Epithelial cell of proximal tubule (primary cell): ENCODE measurements at regions not wholly inside any gene's neighbourhood (a gene's known extent, or its start where the extent isn't known, plus 50 kb on each side); places are given as distances from the start of the nearest gene placed in this dataset.

Experiments
- DNase-seq: peaks from one replicate; pipeline ENCODE4 v3.0.0-alpha.2; 2011; ENCODE audit warnings: low read depth
- H3K4me3 ChIP-seq: 2 replicates; pipeline ENCODE4 v1.5.1; 2011; ENCODE audit warnings: low read depth, mild to moderate bottlenecking, low read length
- TF ChIP-seq, protein P1 (sequence below): conservative IDR thresholded peaks from 2 replicates; pipeline ENCODE4 v1.5.1; 2012; ENCODE audit warnings: low read depth, mild to moderate bottlenecking, low read length

DNA sequence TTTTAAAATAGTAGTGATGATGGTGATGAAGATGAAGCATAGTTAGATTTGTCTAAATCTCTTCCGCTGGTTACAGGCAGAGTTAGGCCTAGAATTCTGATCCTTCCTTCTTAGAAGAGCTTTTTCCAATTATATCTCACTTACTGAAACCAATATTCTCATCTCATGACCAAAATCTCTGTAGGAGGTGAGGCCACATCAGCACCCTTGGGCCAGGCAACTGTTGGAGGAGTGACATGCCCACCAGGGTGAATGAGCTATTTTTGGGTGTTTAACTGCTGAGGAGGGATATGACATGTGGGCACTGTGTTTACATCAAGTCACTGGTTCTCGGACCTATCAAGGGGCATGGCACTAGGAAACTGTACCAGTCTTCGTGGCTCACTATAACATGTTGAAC is 102.2 kb upstream of the SLC24A3 start:
- H3K4me3 ChIP-seq = no peak overlapping the region
- TF ChIP-seq, protein P1, sequence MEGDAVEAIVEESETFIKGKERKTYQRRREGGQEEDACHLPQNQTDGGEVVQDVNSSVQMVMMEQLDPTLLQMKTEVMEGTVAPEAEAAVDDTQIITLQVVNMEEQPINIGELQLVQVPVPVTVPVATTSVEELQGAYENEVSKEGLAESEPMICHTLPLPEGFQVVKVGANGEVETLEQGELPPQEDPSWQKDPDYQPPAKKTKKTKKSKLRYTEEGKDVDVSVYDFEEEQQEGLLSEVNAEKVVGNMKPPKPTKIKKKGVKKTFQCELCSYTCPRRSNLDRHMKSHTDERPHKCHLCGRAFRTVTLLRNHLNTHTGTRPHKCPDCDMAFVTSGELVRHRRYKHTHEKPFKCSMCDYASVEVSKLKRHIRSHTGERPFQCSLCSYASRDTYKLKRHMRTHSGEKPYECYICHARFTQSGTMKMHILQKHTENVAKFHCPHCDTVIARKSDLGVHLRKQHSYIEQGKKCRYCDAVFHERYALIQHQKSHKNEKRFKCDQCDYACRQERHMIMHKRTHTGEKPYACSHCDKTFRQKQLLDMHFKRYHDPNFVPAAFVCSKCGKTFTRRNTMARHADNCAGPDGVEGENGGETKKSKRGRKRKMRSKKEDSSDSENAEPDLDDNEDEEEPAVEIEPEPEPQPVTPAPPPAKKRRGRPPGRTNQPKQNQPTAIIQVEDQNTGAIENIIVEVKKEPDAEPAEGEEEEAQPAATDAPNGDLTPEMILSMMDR = no peak
- no peak for DNase-seq

DNA sequence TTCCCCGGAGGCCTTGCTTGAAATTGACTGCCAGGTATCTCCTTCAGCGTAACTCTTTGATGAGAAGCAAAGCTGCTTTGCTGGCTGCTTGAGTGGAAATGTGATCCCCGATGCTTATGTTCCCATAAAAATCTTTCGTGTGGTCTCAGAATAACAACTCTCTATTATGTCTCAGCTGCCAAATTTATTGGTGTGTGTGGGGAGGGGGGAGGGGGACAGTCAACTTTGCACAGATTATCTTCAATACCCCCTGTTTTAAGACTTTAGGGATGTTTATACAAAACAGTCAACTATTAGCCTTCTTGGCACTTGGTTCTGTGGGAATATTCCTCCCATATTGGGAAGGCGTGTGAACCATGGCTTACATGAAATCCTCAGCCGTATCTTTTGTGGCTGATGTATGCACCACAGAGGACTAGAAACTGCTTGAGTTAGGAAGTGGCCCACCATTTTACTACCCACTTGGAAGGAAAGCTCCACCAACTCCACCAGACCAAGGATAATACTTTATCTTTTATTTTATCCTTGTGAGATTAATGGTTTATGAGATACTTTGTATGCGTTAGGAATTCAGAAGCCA is 101.5 kb upstream of the SLC24A3 start:
- DNase-seq = no peak
- TF ChIP-seq, protein P1 = no peak

GRCh38 chr20:19112828-19113227 is 99.6 kb upstream of the SLC24A3 start:
- no peak overlapping the region for H3K4me3 ChIP-seq
- DNase-seq = no peak
- TF ChIP-seq, protein P1 = no peak

More for the DNA sequence above, 101.5 kb upstream of the SLC24A3 start:
- H3K4me3 ChIP-seq = no peak overlapping the region

- no peak for DNase-seq
- no peak overlapping the region for H3K4me3 ChIP-seq
- TF ChIP-seq, protein P1 = no peak
Observed at GRCh38 chr20:19113343-19113930, 99.0 kb upstream of the SLC24A3 start.

DNA sequence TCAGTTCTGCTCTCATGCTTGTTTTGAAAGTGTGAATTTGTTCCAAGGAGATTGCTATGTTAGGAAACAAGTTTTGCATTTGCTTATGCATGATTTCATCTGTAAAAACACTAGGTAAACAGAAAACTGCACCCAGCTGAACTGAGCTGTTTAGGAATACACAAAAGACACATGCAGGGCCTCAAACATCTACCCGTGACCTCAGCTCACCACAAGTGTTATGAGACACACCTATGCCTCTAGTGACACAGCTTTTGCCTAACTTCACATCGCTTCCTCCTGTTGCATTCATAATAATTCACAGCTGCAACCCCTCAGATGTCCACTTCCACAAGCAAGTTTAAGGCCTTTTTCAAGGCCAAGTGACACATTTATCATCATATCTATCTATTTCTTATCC is 98.0 kb upstream of the SLC24A3 start:
- no peak for DNase-seq
- TF ChIP-seq, protein P1 = no peak
- no peak overlapping the region for H3K4me3 ChIP-seq

DNA sequence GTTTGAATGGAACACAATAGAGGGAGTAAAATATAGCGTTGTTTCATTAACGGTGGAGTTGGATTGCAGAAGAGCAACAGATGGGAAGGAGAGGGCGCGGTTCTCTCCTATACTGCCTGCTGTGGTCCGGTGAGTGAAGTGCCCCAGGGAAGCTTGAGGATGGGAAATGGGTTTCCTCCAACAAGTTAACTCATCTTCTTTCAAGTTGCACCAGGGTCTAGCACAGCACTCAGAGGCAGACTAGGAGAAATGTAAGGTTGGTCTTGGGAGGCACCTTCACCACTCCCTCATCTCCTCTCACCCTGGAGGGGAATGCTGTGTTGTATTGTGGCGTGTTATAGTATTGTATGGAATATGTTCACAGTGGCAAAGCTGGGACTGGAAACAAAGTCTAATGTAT is 96.9 kb upstream of the SLC24A3 start:
- DNase-seq = no peak
- H3K4me3 ChIP-seq = no peak overlapping the region
- TF ChIP-seq, protein P1 = no peak

DNA sequence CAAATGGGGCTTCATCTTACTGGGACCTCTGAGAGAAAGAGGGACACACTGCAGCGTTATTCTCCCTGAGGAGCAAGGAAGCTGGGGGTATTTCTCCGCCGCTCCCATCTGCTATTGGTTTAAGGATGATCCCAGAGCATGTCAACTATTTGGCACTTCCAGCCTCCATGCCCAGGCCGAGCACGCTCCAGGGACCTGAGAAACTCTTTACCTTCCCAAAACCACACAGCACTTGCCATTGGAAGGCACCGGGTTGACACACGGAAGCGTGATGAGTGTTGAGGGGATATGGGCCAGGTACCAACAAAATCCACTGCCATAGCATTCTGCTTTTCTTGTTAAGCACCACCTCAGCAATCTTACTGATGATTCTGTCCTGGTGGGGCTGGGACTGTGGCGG is 92.4 kb upstream of the SLC24A3 start:
- TF ChIP-seq, protein P1 = no peak

More for the DNA sequence above, 92.4 kb upstream of the SLC24A3 start:
- H3K4me3 ChIP-seq = no peak overlapping the region
- no peak for DNase-seq
